ENCODE measurements at regions not wholly inside any gene's neighbourhood (a gene's known extent, or its start where the extent isn't known, plus 50 kb on each side); places are given as distances from the start of the nearest gene placed in this dataset.

DNA sequence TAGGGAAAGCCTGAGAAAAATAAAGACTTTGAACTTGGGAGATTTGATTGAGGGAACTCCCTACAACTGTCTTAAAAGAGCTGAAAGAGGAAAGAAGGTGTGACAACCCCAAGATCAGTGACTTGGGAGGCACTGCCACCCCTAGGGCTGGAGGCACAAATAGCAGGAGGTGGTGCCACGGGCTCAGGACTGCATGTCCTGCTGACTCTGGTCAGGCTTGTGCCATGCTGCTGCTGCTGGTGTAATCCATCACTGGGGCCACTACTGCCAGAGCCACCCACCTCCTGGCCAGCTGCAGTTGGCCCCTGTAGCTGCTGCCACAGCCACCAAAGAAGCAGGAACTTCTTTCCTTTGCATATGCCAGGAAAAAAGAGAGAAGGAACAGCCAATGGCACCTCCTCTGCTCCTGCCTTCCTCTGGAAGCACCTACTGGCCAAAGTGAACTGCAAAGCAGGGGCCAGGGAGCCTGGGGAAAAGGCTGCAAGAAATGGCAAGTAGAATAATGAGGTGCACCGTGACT is 730.3 kb downstream of the PTPRU start:
- TF ChIP-seq, protein P1, sequence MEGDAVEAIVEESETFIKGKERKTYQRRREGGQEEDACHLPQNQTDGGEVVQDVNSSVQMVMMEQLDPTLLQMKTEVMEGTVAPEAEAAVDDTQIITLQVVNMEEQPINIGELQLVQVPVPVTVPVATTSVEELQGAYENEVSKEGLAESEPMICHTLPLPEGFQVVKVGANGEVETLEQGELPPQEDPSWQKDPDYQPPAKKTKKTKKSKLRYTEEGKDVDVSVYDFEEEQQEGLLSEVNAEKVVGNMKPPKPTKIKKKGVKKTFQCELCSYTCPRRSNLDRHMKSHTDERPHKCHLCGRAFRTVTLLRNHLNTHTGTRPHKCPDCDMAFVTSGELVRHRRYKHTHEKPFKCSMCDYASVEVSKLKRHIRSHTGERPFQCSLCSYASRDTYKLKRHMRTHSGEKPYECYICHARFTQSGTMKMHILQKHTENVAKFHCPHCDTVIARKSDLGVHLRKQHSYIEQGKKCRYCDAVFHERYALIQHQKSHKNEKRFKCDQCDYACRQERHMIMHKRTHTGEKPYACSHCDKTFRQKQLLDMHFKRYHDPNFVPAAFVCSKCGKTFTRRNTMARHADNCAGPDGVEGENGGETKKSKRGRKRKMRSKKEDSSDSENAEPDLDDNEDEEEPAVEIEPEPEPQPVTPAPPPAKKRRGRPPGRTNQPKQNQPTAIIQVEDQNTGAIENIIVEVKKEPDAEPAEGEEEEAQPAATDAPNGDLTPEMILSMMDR (IDR thresholded peaks at IDR 0.05; ENCODE audit: low read depth, low read length), result no peak
- H3K4me3 ChIP-seq (ENCODE audit: low read depth, low read length), result no peak overlapping the region

DNA sequence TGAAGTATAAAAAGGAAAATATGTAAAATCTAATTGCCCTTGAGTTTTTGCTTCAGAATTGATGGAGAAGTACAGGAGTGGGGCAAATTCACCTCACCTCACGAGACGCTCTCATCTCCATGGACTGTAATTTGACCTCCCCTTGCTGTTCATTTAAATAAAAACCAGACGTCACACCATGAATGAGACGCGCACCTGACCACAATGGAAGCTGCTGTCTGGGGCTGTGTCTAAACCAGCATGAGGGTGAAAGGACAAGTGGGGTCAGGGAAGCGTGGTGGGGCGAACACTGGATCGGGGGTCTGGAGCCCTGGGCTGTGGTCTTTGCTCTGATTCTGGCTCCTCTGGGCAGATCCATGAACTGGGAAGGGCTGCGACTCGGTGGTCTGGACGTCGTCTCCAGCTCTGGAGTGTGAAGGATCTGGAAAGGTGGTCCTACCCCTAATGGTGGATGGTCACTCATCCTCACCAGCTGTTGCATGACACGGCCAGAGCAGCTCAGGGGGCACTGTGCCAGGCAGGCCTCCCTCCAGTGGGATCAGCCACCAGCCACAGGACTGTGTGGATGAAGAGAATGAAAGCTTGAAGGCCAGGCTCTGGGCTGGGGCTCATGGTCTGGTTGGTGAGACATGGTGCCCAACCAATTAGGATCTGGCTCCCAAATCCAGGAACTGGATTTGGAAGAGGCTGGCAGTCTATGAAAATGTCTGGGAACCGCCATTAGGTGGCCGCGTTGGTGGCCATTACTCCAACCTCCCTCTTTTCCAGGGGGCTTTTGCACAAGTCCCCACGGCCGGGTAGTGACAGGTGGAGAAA is 728.6 kb downstream of the PTPRU start:
- H3K4me3 ChIP-seq (ENCODE audit: low read depth, low read length), result no peak overlapping the region
- TF ChIP-seq, protein P1 (IDR thresholded peaks at IDR 0.05; ENCODE audit: low read depth, low read length), result no peak

DNA sequence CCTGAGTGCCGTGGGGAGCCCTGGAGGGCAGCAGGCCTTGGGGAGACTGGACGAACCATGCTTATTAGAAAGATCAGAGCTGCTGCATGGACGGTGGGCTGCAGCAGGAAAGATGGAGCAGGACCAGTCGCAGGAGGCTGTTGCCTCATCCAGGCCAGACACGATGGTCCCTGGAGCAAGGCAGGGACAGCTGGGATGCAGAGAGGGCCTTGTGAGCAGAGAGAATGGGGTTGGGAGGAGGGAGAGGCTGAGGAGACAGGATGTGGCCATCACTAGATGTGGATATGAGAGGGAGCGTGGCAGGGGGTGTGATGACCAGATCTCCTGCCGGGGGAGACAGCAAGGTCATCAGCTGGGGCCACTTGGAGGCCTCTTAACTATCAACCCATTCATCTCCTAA is 727.6 kb downstream of the PTPRU start:
- no peak overlapping the region for H3K4me3 ChIP-seq (ENCODE audit: low read depth, low read length)
- TF ChIP-seq, protein P1 (IDR thresholded peaks at IDR 0.05; ENCODE audit: low read depth, low read length), result no peak

DNA sequence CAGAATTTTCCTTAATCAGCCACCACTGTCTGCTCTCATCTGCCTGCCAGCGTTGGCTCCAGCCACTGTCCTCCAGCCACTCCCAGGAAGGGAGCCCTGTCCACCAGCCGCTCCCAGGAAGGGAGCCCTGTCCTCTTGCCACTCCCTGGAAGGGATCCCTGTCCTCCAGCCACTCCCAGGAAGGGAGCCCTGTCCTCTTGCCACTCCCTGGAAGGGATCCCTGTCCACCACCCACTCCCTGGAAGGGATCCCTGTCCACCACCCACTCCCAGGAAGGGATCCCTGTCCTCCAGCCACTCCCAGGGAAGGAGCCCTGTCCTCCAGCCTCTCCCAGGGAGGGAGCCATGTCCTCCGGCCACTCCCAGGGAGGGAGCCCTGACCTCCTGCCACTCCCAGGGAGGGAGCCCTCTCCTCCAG is 726.5 kb downstream of the PTPRU start:
- no peak overlapping the region for H3K4me3 ChIP-seq (ENCODE audit: low read depth, low read length)
- TF ChIP-seq, protein P1 (IDR thresholded peaks at IDR 0.05; ENCODE audit: low read depth, low read length), result no peak

DNA sequence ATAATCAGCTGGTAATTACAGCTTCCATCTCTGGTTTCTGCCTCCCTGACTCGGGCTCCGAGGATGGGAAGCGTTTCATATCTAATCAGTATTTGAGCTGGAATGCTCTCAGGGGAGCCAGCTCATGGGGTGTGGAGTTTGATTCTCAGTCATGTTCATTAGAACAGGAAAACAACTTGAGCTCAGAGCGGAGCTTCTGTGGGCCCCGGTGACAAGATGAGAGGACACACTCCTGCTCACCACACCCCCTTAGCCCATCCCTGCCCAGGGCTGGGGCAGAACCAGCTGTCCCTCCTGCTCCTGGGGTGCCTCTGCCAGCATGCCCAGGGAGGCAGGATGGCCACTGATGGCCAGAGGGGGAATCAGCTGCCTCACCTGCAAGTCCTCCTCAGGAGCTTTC is 726.0 kb downstream of the PTPRU start:
- TF ChIP-seq, protein P1 (IDR thresholded peaks at IDR 0.05; ENCODE audit: low read depth, low read length), result no peak

DNA sequence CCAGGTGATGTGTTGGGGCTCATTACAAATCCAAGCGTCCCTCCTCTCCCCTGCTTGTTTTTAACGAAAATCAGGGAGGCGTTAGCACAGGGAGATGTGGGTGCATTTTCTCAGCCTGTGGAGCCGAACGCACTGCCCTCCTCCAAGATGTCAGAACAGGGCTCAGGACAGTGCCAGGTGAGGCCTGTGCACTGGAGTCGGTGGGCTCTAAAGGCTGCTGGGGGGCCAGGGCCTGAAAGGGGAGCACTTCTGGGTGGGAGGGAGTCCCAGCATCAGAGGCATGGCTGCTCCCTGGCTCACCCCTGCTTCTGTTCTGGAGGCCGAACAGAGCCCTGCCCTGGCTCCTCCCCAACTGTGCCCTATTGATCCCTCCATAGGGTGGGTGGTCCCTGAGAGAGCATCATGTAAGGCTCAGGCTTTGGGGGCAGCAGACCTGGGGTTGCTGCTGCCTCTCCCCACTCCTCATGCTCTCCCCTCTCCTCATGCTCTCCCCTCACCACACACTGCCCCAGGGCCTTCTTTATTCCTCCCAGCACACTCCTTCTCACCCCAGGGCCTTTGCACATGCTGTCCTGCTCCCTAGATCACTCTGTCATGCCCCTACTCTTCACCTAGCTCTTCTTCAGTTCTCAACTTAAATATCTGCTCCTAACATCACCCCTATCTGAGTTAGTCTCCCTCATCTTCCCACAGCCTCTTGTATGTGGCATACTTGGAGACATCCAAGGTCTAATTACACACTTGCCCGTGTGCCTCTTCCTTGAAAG is 725.2 kb downstream of the PTPRU start:
- TF ChIP-seq, protein P1 (IDR thresholded peaks at IDR 0.05; ENCODE audit: low read depth, low read length), result no peak

More for the DNA sequence above, 726.0 kb downstream of the PTPRU start:
- H3K4me3 ChIP-seq (ENCODE audit: low read depth, low read length), result no peak overlapping the region

DNA sequence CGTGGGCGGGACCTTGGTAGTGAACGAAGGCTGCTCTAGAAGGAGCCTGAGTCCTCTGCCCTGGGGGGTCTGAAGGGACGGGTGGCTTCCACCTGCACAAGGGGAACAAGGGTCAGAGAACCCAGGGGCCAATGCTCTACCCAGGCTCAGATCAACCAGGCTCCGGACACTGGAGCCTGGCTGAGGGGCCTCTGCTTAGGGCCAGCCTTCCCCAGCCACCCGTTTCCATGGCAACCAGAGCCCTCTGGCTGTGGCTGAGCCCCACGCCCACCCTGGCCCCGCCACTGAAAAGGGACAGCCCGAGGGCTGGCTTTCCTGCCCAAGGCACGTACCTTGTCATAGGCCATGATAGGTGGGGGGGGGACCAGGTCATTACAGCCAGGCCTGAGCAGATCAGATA is 724.6 kb downstream of the PTPRU start:
- TF ChIP-seq, protein P1 (IDR thresholded peaks at IDR 0.05; ENCODE audit: low read depth, low read length), result no peak

More for the DNA sequence above, 725.2 kb downstream of the PTPRU start:
- no peak overlapping the region for H3K4me3 ChIP-seq (ENCODE audit: low read depth, low read length)

More for the DNA sequence above, 724.6 kb downstream of the PTPRU start:
- no peak overlapping the region for H3K4me3 ChIP-seq (ENCODE audit: low read depth, low read length)

All from WI38 (cell line).